Medulla oblongata (tissue), 1 donor: ENCODE measurements at regions not wholly inside any gene's neighbourhood (a gene's known extent, or its start where the extent isn't known, plus 50 kb on each side); places are given as distances from the start of the nearest gene placed in this dataset.
"Not testable (repeated sequence)": the region's sequence is repeated elsewhere in the genome, so short reads cannot be mapped to it uniquely, and the experiment has no call there.

Experiments used
- DNase-seq: peaks from one replicate; pipeline ENCODE4 v3.0.0-alpha.2; 2015; ENCODE audit errors: extremely low spot score

DNA sequence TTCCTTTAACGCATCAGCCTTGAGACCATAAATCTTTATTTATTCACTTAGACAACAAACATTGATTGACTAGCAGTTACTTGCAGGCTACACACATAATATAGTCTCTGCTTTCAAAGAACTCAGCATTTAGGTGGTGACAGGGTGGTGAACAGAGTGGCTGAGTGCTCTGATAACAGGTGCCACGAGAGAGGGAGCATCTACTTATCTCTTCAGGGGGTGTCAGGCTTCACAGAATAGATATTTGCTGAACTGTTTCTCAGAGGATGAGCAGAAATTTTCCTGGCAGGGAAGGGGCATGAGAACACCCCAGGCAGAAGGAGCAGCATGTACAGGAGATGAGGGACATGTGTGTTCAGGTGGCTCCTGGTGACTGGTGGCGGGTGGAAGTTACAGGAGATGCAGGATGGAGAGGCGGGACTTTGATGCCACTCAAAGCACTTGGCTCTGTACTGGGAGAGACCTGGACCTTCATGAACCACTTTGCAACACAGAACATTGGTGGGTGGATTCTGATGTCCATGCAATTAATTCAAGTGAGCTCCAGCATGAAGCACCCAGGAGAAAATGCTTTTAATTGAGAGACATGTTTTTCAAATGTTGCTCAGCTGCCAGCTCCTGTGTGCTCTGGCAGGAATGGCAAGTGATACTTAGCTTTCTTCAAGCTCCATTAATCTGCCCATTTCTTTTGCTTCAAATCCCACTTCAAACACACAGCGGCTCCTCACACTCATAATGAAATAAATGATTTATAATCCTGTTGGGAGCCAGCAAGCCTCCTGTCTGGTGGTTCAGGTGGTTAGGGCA is 248.9 kb downstream of the MYCN start:
- DNase-seq, result no peak

DNA sequence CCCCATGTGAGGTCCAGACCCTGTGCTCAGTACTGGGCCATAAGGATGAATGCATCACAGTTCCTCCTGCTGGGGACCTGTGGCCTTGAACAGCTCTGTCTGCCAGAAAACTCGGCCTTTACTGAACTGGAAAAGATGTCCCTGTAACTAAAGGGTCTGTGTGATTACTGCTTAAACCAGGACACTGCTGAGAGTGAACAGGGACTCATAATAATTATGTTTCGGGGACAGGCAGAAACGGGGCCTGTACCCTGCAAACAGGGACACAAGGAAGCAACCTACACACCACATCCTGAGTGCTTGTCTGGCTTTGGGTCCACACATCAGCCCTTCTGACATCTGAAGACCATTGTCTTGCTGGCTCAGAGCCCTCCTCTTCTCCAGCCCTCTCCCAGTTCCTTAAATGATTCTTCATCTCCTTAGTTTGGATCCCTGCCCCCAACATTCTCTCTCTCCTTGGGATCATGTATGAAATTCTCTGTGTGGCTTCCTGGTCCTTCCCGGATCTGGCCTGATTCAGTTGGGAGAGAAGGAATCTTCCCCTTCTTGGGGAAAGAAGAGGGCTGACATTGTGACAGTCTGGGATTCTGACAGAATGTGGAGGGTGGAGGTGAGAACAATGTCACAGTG is 248.0 kb downstream of the MYCN start:
- DNase-seq, result no peak

DNA sequence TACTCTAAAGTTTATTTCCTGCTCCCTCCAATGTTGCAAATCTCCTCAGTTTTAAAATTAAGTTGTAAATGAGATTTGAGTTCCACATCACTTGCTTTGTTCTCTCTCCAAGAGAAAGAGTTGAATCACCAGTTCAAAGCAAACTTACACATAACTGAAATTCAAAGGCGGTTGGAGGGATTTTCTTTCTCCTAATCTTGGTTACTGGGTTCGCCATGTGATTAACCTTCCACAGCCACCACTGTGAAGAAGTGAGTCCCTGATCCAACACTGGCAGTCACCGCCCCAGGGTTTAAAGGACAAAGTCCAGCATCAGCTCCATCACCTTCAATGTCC is 247.1 kb downstream of the MYCN start:
- DNase-seq, result no peak

DNA sequence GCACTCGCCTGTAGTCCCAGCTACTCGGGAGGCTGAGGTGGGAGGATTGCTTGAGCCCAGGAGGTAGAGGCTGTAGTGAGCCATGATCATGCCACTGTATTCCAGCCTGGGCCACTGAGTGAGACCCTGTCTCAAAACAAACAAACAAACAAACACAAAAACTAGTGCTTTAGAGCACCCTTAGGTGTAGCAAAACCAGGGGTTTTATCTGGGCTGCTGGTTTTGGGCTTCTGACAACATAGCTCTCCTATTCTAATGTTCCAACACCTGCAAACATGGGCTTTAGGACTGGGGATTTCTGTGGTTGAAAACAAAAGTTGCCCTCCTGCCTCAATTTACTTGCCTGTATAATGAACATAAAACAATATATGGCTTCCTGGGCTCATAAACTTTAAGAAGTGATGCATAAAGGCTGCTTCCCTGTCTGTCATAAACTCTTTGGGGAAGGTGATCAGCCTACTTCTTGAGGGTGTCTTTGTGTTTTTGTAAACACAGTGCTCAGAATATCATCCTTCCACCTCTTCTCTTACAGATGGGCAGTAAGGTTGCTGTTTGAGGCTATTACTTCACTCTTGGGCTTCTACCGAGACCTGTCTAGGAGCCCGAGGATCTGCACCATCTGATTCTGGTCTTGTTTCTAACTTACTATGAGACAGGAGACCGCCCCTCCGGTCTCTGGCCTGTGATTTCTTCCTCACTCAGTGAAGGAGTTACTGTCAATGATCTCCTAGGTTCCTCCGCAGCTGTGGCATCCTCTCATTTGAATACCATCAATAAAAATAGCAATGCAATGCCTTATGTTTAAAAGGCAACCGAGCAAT is 246.5 kb downstream of the MYCN start:
- no peak for DNase-seq

DNA sequence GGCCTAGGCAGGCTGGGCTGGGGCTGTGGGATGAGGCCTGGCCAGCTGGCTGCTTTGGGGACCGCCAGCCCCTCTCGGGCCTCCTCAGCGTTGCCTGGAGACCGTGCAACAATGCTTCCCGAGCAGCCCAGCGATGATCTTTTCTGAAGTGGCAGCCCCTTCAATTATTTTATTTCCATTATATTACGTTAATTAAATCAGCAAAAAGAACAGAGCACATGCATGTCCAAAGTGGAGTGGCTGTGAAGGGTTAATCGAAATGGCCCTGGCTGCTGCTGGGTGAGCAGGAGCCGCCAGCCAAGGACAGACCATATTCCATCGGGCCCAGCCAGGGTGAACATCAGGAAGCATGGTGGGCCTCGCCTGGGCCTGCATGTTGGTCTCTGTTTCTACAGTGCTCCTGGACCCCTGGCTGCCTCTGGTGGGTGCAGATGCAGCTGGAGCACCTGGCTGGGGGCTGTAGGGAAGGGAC is 245.5 kb downstream of the MYCN start:
- no peak for DNase-seq

DNA sequence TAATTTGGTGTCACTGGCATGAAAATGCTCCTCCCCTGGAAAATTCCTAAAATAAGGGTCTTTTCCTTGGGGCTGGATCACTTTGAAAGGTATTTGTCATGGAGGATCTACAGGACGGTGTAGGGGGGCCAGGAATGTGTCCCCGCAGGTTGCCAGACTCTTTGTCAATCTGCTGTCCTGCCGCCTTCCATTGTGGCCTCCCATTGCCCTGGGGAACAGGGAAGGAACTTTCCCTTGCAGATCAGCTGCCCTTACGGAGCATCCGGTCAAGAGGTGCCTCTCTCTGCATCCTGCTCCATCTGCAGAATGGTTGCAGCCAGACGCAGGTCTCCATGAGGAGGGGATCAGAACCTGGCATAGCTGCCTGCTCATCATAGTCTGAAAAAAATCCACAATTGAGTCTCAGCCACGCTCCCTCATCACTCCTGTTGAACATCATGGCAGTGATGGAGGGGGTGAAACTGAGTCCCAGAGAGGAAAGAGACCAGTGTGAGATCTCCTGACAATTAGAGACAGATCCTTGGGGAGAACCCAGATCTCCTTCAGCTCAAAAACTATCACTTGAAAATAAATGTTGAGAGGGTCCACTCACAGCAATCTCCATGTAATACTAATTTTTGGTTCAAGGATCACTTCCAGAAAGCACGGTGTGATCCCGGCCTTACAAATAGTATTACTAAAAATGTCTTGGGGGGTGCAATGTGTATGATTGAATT is 244.8 kb downstream of the MYCN start:
- no peak for DNase-seq

DNA sequence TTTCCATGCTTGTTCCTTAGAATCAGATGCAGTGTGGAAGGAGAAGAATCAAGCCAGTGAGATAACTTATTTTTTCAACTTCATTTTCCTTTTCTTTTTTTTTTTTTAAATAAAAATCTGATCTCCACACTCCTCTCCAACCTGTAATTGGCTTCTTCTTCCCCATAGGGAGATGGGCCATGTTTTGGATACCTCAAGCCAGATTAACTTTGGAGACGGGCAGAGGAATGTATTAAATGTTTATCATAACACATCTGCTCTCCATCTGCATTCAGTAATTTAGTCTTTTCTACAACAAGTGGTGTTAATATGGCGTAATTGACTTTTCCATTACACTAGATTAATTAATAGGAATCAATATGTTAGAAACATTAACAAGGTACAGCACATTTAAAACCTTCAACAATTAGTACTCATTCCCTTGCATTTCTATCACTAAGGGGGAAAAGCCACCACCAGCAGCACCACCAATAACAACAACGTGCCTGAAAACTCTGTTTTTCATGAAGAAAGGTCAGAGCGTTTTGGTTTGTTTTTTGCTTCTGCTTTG is 244.1 kb downstream of the MYCN start:
- no peak for DNase-seq

DNA sequence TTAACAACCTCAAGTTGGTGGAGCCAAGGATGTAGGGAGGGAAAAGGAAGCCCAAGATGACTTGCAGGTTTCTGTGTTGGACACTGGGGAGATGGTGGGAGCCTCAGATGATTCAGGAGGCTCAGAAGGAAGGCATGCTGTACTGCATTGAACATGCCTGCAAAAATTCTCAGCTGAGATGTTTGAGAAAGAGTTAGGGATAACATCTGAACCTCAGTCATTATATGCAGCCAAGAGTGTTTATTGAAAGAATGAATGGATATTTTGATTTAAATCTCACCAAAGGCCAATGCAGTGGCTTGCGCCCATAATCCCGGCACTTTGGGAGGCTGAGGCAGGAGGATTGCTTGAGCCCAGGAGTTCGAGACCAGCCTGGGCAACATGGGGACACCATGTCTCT is 243.0 kb downstream of the MYCN start:
- no peak for DNase-seq

DNA sequence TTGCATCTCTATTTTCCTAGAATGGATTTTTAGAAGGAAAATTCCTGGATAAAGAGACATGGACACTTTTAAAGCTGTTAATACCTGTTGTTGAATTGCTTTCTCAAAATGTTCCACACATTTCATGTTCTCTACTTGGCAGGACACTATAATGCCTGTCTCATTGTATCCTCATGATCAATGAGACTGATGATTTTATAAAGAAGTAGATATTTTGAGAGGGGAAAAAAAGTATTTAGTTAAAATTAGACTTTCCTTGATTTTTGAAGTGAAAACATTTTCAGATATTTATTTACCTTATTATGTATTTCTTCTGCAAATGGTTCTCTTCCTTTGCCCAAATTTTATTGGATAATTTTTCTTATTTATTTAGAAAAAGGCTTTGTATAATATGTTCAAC is 242.5 kb downstream of the MYCN start:
- DNase-seq, result no peak

DNA sequence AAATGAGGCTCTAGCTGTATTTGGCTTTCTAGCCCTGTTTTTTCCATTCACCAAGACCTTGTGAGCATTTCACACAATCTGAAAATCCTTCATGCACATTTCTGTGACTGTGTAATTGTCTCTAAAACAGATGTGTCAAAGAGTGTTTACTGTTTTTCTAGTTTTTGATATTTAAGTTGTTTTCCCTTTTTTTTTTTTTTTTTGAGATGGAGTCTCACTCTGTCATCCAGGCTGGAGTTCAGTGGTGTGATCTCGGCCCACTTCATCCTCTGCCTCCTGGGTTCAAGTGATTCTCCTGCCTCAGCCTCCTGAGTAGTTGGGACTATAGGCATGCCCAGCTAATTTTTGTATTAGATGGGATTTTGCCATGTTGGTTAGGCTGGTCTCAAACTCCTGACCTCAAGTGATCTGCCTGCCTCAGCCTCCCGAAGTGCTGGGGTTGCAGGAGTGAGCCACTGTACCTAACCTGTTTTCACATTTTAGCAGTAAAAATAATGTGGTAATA is 242.0 kb downstream of the MYCN start:
- not testable (repeated sequence) for DNase-seq

DNA sequence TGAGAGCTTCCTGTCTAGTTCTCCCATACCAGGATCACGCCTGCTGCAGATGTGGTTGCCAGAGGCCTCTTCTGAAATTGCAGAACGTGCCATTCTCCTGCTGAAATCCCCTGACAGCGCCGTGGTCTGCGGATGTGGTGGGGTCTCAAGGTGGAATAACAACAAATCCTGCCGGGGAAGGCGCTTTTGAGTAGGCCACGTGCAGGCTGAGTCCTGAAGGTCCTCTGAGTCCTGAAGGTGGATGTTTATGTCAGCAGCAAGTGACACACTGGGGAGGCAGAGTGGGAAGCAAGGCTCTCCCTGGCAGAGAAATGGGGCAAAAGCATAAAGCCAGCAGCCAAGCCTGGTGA is 241.4 kb downstream of the MYCN start:
- DNase-seq, result no peak

DNA sequence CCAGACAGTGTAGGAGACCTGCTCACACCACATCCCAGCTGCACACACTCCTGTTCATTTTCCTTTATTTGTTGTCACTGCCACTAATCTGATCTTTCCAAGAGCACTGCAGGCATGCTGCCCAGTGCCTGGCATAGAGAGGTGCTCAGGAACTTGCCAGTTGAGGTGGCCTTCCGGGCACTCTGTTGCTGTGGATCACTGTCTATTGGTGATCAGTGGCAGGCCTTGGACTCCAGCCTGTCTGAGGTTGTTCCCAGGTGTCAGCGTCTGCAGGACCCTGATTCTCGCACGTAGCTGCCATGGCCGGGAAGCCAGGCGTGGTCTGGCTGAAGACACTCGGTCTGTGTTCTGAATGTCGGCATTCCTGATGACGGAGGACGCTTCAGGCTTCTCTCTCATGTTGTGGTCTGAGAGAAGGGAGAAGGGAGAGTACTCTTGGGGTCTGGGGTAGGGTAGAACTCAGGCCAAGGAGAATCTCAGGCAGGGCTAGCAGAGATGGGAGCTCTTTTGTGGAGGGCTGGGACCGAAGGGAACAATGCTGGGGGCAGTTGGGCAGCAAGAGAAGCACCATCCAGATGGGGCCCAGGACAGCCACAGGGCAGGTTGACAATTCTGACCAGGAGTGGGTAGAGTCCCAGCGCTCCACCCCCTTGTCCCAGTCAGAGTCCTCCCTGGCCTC is 240.9 kb downstream of the MYCN start:
- DNase-seq, result no peak

DNA sequence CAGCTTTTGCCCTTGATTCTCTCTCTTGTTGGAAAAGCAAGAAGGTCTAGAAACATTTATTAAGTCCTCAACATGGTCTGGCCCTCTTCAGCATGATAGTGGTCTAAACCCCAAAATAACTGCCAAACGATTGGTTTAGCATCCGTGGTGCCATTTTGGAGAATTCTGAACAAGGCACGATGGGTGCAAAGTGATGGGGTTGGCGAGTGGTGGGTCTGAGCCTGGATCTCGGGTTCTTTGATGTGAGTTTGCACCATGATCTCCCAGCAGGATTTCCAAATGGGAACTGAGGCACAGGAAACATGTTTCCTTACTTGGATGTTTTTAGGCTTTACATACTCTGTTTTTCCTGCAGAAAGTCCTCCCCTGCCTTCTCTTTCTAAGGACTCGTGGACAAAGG is 240.3 kb downstream of the MYCN start:
- no peak for DNase-seq

DNA sequence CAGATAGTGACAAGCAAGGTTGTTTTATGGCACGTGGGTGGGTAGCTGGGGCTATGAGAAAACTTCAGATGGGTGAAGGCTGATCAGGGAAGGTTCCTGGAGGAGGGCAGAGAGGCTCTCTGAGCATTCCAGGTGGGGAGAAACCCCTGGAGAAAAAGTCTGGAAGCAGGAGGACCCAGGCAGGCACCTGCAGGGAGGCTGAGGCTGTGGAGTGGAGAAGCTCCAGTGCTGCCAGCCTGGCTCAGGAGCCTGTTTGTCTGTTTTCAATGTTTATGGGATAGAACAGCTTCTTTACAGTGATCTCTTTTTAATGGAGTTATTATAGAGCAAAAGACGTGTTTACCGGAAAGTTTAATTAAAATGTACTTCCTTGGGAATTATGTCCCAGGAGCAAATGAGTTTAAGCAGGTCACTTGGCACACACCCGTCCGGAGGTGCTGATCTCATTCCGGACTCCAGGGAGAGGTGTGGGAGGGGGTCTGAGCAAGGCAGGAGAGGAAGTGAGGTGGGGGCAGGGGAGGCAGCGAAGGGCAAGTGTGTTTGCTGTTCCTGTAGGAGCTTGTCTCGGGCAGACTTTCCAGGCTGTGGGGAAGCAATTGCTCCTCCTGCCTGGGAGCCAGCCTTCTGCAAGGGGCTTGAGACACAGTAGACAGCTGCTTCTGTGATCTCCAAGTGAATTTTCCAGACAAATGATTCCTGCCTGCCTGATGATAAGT is 239.5 kb downstream of the MYCN start:
- DNase-seq, result no peak

DNA sequence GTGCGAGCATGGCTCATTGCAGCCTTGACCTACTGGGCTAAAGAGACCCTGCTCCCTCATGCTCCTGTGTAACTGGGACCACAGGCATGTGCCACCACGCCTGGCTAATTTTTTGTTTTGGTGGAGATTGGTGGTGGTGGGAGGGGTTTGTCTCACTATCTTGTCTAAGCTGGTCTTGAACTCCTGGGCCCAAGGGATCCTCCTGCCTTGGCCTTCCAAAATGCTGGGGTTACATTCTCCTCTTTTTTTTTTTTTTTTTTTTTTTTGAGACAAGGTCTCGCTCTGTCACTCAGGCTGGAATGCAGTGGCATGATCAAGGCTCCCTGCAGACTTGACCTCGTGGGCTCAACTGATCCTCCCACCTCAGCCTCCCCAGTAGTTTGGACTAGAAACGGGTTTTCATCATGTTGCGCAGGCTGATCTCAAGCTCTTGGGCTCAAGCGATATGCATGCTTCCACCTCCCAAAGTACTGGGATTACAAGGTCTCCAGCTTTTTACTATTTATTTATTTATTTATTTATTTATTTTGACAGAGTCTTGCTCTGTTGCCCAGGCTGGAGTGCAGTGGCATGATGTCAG is 238.3 kb downstream of the MYCN start:
- DNase-seq, result no peak

DNA sequence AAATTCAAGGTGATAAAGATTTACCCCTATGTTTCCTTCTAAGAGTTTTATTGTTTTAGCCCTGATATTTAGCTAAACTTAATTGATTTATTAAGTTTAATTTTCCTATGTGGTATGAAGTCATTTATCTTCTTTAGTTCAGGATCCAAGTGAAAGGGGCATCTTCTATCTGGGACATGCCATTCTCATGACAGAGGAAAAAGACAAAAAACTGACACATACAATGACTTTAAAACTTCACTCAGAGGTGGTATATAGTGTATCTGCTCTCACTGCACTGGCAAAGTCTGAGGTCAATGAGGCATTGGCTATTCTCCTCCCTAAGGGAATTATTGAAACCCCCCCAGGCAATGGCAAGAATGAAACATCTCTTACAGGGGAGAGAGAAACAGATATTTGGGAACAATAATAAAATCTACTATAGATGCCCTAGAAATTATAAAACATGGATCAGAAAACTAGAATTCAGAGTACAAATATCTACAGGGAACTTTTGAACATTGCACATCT is 237.4 kb downstream of the MYCN start:
- no peak for DNase-seq

DNA sequence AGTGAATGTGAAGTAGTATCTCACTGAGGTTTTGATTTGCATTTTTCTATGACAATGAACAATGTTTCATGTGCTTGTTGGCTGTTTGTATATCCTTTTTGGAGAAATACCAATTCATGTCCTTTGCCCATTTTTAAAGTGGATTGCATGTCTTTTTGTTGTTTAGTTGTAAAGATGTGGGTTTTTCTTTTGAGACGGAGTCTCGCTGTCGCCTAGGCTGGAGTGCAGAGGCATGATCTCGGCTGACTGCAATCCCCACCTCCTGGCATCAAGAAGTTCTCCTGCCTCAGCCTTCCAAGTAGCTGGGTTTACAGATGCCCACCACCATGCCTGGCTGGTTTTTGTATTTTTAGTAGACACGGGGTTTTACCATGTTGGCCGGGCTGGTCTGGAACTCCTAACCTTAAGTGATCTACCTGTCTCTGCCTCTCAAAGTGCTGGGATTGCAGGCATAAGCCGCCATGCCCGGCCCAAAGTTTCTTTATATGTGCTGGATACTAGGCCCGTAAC is 236.7 kb downstream of the MYCN start:
- no peak for DNase-seq

DNA sequence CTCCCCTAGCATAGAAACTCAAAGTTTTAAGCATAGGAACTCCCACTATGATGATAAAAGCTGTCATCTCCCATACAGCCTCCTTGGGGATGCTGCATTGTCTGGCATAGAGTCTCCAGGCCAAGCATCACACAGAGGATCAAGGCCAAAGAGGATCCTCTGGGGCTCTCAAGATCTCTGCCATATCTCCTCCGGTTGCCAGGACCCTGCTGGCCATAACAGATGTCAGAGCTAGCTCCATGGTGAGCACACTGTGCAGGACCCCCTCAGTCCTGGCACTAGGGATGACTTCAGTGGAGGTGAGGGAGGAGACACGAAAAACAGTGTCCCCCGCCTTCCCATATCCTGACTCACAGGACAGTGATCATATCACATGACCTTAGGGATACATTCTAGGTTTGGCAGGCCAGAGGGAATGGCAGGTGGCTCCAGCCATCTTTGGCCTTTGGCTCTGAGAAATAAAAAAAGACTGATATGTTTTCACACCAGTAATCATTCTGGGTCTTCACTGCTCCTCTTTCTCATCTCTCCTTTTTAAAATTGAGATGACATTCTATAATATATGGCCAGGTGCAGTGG is 235.0 kb downstream of the MYCN start:
- no peak for DNase-seq

DNA sequence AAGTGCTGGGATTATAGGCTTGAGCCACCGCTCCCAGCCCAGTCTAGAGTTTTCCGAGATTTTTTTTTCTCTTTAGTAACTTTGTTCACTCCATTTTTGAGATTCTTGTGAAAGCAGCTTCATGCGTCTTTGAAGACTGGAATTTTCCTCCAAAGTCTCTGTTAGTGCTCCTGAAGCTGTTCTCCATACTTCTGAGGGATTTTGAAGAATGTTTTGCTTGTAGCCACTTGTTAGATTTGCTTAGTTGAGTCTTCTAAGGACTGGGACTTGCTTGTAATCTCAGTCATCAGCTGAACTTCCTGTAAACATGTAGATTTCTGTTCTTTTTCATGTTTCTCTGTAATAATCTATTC is 234.3 kb downstream of the MYCN start:
- no peak for DNase-seq
